Natural killer cell treated with Interleukin-12 subunit alpha and Interleukin-12 subunit beta and Interleukin-15 and Interleukin-18, amount 100 ng/mL, for 72 hours (primary cell): ENCODE measurements at regions not wholly inside any gene's neighbourhood (a gene's known extent, or its start where the extent isn't known, plus 50 kb on each side); places are given as distances from the start of the nearest gene placed in this dataset.

Experiments
- ATAC-seq, 2 donors: fragments of 150-1000 bp; cut with Tn5 transposase in 1 of 2; sonication (Bioruptor Pico), chemical (Tn5 transposase) in 1 of 2; 2 replicates each; pipeline ENCODE4 v1.10.0; 2021
- DNase-seq: peaks from one replicate; pipeline ENCODE4 v3.0.0; 2022; ENCODE audit warnings: low spot score
- H3K27ac Mint-ChIP-seq, 2 donors: 1 replicate in 1 of 2; 2 replicates in 1 of 2; pipeline ENCODE4 v1.8.0; 2022; ENCODE audit warnings: mixed read lengths in 2 of 2, mild to moderate bottlenecking in 1 of 2, moderate library complexity in 1 of 2
- H3K27me3 Mint-ChIP-seq, 2 donors: 1 replicate in 1 of 2; 2 replicates in 1 of 2; pipeline ENCODE4 v1.8.0; 2022; ENCODE audit warnings: mixed read lengths in 2 of 2
- H3K36me3 Mint-ChIP-seq: one replicate; pipeline ENCODE4 v1.8.0; 2022; ENCODE audit warnings: mixed read lengths
- H3K4me1 Mint-ChIP-seq, 2 donors: 1 replicate in 1 of 2; 2 replicates in 1 of 2; pipeline ENCODE4 v1.8.0; 2022; ENCODE audit warnings: low read depth in 2 of 2, mixed read lengths in 2 of 2, mild to moderate bottlenecking in 1 of 2
- H3K4me3 Mint-ChIP-seq: one replicate; pipeline ENCODE4 v1.8.0; 2022; ENCODE audit warnings: mixed read lengths
- H3K9me3 Mint-ChIP-seq: 2 replicates; pipeline ENCODE4 v1.8.0; 2022; ENCODE audit warnings: mixed read lengths

DNA sequence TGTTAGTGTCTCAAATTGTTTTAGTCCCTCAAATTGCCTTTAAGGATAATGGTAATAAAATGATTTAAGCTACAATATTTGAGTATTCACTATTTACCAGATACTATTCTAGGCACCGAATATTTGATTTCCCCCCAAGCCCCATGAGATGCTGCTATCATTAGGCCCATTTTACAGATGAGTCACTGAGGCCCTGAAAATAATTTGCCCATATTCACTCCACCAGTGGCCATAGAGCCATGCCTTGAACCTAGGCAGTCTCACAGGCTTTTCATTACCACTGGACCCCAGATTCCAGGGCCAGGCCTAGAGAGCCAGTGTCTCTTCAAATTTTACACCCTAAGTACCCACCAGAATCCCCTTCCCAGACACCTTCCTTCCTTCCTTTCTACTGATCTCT lies 133.7 kb downstream of the LINC00237 start:
- Mint-ChIP-seq H3K27me3 (peaks cover 19 to 31% of the 10 kb centered on the region in 2 donors), H3K4me3 (no peak overlapping the region), H3K9me3 (no peaks in the 10 kb centered on the region), H3K27ac (no peak overlapping the region), H3K36me3 (no peaks in the 10 kb centered on the region), H3K4me1 (no peaks in the 10 kb centered on the region)
- no peak for ATAC-seq
- DNase-seq = no peak

GRCh38 chr20:20971810-20972209 lies 134.3 kb downstream of the LINC00237 start:
- DNase-seq (no peak), ATAC-seq (no peak)
- H3K36me3 Mint-ChIP-seq = no peaks in the 10 kb centered on the region
- H3K27ac Mint-ChIP-seq = no peak overlapping the region
- H3K27me3 Mint-ChIP-seq = peaks cover 19 to 26% of the 10 kb centered on the region in 2 donors
- H3K4me3 Mint-ChIP-seq = no peak overlapping the region
- no peaks in the 10 kb centered on the region for H3K4me1 Mint-ChIP-seq
- no peaks in the 10 kb centered on the region for H3K9me3 Mint-ChIP-seq

DNA sequence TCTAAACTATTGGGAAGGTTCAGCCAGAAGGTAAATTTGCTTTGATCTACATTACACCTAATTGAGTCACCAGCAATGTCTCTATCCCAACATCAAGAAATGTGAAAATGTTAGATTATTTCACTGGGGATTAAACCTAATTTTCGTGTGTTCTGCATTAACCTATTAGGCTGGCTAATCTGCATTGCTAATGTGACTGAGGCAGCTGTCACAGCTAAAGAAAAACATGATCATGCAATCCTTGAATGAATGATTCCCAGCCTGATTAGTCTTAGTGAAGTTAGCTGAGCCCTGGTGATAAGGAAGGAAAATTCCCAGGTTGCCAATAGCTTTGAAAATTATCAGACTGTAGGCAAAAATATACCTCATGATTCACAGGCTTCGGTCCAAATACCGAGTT lies 135.3 kb downstream of the LINC00237 start:
- no peaks in the 10 kb centered on the region for H3K4me1 Mint-ChIP-seq
- DNase-seq (no peak), ATAC-seq (no peak)
- H3K27ac Mint-ChIP-seq = no peak overlapping the region
- H3K27me3 Mint-ChIP-seq = peaks cover 19 to 26% of the 10 kb centered on the region in 2 donors
- H3K4me3 Mint-ChIP-seq = no peak overlapping the region
- H3K36me3 Mint-ChIP-seq = no peaks in the 10 kb centered on the region
- H3K9me3 Mint-ChIP-seq = no peaks in the 10 kb centered on the region

- H3K27ac Mint-ChIP-seq = no peak overlapping the region
These were observed 136.4 kb downstream of the LINC00237 start for GRCh38 chr20:20969701-20970280.

DNA sequence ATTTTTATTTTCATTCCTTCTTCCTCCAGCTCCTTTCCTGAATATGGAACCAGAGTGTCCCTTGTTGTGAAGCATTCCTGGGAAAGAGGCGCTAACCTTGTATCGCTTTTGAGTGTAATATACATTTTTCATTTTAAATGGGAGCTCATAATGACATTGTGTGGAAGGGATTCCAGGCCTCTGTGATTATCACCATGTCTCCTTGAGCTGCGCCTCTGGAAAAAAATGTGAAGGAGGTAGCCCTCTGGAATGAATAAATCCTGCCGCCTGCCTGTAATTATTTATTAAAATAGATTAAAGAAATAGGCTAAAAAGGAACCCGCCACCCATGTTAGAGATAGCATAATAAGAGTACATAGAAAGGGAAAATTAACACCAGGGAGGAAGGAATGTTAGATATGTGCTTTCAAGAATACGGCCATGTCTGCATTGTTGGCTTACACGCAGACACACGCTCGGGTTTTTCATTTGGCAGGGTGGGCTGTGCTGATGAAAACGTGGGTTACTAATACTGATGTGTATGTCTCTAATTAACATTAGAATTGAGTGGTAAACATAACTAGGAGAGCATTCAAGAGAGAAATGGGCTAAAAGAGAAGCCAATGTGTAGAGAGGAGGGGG lies 138.5 kb downstream of the LINC00237 start:
- ATAC-seq = no peak

More at GRCh38 chr20:20969701-20970280, 136.4 kb downstream of the LINC00237 start:
- Mint-ChIP-seq H3K9me3 (no peaks in the 10 kb centered on the region), H3K36me3 (no peaks in the 10 kb centered on the region), H3K27me3 (peaks cover 19 to 26% of the 10 kb centered on the region in 2 donors), H3K4me1 (no peaks in the 10 kb centered on the region), H3K4me3 (no peak overlapping the region)
- DNase-seq (no peak), ATAC-seq (no peak)

GRCh38 chr20:20966171-20966570 lies 140.0 kb downstream of the LINC00237 start:
- Mint-ChIP-seq H3K27ac (no peak overlapping the region), H3K9me3 (no peaks in the 10 kb centered on the region), H3K4me3 (no peak overlapping the region), H3K4me1 (no peaks in the 10 kb centered on the region), H3K27me3 (peaks cover 13 to 31% of the 10 kb centered on the region in 2 donors), H3K36me3 (no peaks in the 10 kb centered on the region)
- DNase-seq (no peak), ATAC-seq (no peak)

More for the DNA sequence above, 138.5 kb downstream of the LINC00237 start:
- Mint-ChIP-seq H3K27ac (no peak overlapping the region), H3K27me3 (peaks cover 15 to 26% of the 10 kb centered on the region in 2 donors), H3K9me3 (no peaks in the 10 kb centered on the region), H3K36me3 (no peaks in the 10 kb centered on the region), H3K4me3 (no peak overlapping the region), H3K4me1 (no peaks in the 10 kb centered on the region)
- DNase-seq = no peak

- Mint-ChIP-seq H3K27ac (no peak overlapping the region), H3K9me3 (no peaks in the 10 kb centered on the region), H3K36me3 (no peaks in the 10 kb centered on the region), H3K4me1 (no peaks in the 10 kb centered on the region), H3K4me3 (no peak overlapping the region), H3K27me3 (peaks cover 13 to 34% of the 10 kb centered on the region in 2 donors)
- DNase-seq (no peak), ATAC-seq (no peak)
These were observed 147.0 kb downstream of the LINC00237 start for GRCh38 chr20:20959031-20959755.

DNA sequence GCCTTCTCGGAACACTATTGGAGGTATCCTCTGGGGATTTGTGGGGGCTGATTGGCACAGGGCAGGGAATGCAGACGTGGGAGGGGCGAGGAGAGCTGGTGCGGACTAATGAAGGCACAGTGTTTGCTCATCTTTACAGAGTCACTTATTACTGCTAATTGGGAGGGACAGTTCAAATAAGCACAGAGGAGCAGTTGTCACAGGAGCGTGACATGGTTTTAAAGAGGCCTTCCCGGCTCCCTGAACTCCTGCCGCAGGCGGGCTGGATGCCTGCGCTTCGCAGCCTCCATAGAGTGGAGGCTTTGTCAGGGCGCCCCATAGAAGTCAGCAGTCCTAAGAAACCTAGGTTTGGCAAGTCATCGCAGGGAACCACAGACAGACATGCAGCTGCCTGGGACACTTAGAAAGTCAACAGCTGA lies 149.6 kb downstream of the LINC00237 start:
- DNase-seq (no peak), ATAC-seq (peak in 1 of 2 donors; percentile 20)
- H3K9me3 Mint-ChIP-seq = no peaks in the 10 kb centered on the region
- H3K36me3 Mint-ChIP-seq = no peaks in the 10 kb centered on the region
- no peak overlapping the region for H3K27ac Mint-ChIP-seq
- H3K4me1 Mint-ChIP-seq = no peaks in the 10 kb centered on the region
- peaks cover 26 to 38% of the 10 kb centered on the region in 2 donors for H3K27me3 Mint-ChIP-seq
- no peak overlapping the region for H3K4me3 Mint-ChIP-seq

DNA sequence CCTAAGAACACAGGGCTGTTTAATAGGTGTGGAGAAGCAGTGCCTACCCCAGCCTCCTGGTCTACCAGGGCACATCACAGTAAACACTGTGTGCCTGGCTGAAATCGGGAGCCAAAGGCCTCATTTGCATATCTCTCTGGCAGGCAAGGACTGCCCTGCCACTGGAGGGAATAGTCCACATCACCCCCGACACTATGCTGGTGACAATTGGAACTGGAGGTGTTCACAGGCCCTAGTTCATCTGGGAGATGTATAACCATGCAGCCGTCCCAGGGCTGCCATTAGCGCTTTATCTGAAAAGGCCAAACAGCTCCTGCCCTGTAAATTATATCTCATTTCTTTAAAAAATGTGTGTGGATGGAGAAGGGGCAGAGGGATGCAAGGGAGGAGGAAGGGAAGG lies 150.3 kb downstream of the LINC00237 start:
- H3K27ac Mint-ChIP-seq = no peak overlapping the region
- H3K9me3 Mint-ChIP-seq = no peaks in the 10 kb centered on the region
- peaks cover 21 to 32% of the 10 kb centered on the region in 2 donors for H3K27me3 Mint-ChIP-seq
- ATAC-seq (no peak), DNase-seq (no peak)
- H3K36me3 Mint-ChIP-seq = no peaks in the 10 kb centered on the region
- no peaks in the 10 kb centered on the region for H3K4me1 Mint-ChIP-seq
- H3K4me3 Mint-ChIP-seq = no peak overlapping the region

- ATAC-seq (no peak), DNase-seq (no peak)
- peaks cover 25 to 26% of the 10 kb centered on the region in 2 donors for H3K27me3 Mint-ChIP-seq
- no peak overlapping the region for H3K4me3 Mint-ChIP-seq
- H3K27ac Mint-ChIP-seq = no peak overlapping the region
- no peaks in the 10 kb centered on the region for H3K4me1 Mint-ChIP-seq
- H3K9me3 Mint-ChIP-seq = no peaks in the 10 kb centered on the region
- H3K36me3 Mint-ChIP-seq = no peaks in the 10 kb centered on the region
These were observed 152.2 kb downstream of the LINC00237 start for GRCh38 chr20:20953738-20954618.

DNA sequence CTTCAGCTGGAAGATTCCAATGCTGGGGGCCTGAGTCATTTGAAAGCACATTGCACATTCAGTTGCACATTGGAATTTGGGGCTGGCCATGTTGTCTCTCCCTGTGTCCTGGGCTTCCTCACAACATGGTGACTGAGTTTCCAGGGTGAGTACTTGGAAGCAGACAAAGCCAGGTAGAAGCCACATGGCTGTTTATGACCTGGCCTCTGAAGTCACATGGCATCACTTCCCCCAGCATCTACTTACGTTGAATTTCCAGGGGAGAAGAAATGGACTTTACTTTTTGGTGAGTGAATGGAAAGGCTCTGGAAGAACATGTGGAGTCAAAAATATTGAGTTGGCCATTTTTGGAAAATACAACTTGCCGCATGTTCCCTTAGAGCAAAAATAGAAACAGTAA lies 155.5 kb downstream of the LINC00237 start:
- H3K4me3 Mint-ChIP-seq = no peak overlapping the region
- DNase-seq = no peak
- no peak overlapping the region for H3K27ac Mint-ChIP-seq
- no peaks in the 10 kb centered on the region for H3K9me3 Mint-ChIP-seq
- H3K4me1 Mint-ChIP-seq = no peaks in the 10 kb centered on the region
- no peak for ATAC-seq
- peaks cover 17 to 26% of the 10 kb centered on the region in 2 donors for H3K27me3 Mint-ChIP-seq
- no peaks in the 10 kb centered on the region for H3K36me3 Mint-ChIP-seq

GRCh38 chr20:20946122-20946759 lies 159.9 kb downstream of the LINC00237 start:
- H3K4me3 Mint-ChIP-seq = no peak overlapping the region
- H3K27me3 Mint-ChIP-seq = peaks cover 11 to 13% of the 10 kb centered on the region in 2 donors
- H3K27ac Mint-ChIP-seq = no peak overlapping the region
- no peaks in the 10 kb centered on the region for H3K36me3 Mint-ChIP-seq
- H3K4me1 Mint-ChIP-seq = no peaks in the 10 kb centered on the region
- peaks cover 3% of the 10 kb centered on the region for H3K9me3 Mint-ChIP-seq
- ATAC-seq = no peak
- no peak for DNase-seq

GRCh38 chr20:20941468-20941889 lies 164.7 kb downstream of the LINC00237 start:
- no peak for DNase-seq
- no peak for ATAC-seq
- no peak overlapping the region for H3K27ac Mint-ChIP-seq
- H3K4me3 Mint-ChIP-seq = no peak overlapping the region
- no peaks in the 10 kb centered on the region for H3K36me3 Mint-ChIP-seq
- peaks cover 3% of the 10 kb centered on the region for H3K9me3 Mint-ChIP-seq
- H3K4me1 Mint-ChIP-seq = no peaks in the 10 kb centered on the region
- H3K27me3 Mint-ChIP-seq = peaks cover 13 to 22% of the 10 kb centered on the region in 2 donors
